HG03457 (cell line): ENCODE measurements at regions not wholly inside any gene's neighbourhood (a gene's known extent, or its start where the extent isn't known, plus 50 kb on each side); places are given as distances from the start of the nearest gene placed in this dataset.
"Not testable (repeated sequence)": the region's sequence is repeated elsewhere in the genome, so short reads cannot be mapped to it uniquely, and the experiment has no call there.

ENCODE experiments used
- ATAC-seq: cut with Tn5 transposase; IDR thresholded peaks from one replicate; pipeline ENCODE4 v1.9.1; 2021; ENCODE audit warnings: moderate number of reproducible peaks; ENCODE audit not compliant: unreplicated experiment

DNA sequence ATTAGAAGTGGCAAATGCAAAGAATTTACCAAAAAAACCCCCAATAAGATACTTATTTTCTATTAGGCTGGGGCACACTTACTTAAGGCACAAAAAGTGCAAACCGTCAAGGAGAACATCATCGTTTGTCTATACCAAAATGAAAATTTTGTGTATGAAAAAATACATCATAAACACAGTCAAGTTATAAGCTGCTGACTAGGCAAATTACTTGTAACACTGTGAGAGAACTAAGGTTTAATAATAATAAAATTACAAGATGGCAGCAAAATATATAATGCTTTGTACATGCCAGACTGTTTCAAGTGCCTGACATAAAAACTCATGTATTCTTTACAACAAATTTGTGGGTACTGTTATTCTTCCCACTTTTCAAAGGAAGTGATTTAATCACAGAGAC is 297.2 kb upstream of the CRBN start:
- no peak for ATAC-seq

DNA sequence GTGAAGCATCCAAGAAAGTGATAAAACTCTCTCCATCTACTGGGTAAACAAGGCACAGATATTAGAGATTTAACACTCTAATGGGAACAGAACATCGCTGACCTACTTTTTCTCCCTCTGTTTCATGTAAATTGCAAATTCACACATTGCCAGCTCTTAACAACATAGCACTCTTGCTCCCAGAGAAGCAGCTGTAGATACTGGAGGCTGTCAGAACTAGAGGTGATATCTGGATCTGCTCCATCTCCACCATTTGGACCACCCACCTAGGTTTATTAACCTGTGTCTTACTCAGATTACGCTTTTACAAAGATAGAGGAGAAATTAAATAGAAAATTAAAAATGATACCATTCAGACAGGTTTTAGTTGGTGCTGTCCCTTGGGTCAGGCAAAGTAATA is 289.1 kb upstream of the CRBN start:
- no peak for ATAC-seq

DNA sequence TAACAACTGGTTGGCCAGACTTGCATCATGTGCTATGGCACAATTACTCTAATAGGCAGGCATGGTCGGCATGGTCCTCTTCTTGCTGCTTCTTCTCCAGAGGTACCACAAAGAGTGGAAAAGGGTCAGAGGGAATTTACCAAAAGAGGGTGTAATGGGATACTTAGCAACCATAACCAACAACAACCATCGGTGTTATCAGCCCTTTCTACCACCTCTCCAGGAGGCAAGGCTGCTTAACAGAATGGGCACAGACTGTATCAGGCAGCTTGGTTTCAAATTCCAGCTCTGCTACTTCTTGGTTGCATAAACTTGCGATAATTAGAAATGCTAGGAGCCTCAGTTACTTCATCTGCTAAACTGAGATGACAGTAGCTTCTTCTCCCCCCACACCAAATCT is 284.6 kb upstream of the CRBN start:
- ATAC-seq = no peak

- ATAC-seq = no peak
These were observed 281.8 kb upstream of the CRBN start for GRCh38 chr3:3461317-3461716.

DNA sequence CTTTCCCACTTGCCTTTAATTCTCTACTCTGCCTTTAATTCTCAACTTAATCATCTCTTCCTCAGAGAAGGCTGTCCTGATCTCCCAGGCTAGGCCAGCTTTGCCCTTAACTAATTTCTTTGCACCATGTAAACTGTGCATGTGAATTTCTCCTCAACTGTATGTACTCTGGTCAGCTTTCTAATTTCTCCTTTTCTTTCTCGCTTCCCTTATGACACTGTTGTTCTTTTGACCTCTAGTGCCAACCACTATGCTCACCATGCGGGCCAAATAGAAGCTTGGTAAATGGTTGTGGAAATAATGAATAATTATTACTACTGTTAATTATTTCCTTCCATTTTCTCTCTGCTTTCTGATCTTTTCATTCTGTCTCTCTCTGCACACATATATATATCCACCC is 269.0 kb upstream of the CRBN start:
- no peak for ATAC-seq

DNA sequence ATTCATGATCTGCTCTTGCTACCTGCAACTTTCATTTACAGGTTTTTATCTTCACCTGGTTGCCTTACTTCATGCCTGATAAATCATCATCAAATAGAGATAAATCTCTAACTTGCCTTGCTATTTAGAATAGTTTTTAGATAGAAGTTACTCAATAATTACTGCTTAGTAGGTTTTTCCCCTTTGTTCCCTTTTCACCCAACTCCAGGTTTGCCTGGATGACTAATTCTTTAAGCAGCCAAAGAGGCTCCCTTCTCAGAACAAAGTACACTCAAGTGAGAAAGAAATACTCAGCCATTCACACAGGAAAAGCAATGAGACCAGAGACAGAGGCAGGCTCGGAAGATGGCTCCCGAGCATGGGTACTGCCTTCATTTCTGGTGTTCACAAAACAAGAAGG is 268.1 kb upstream of the CRBN start:
- no peak for ATAC-seq

GRCh38 chr3:3446251-3446650 is 266.8 kb upstream of the CRBN start:
- ATAC-seq = no peak

DNA sequence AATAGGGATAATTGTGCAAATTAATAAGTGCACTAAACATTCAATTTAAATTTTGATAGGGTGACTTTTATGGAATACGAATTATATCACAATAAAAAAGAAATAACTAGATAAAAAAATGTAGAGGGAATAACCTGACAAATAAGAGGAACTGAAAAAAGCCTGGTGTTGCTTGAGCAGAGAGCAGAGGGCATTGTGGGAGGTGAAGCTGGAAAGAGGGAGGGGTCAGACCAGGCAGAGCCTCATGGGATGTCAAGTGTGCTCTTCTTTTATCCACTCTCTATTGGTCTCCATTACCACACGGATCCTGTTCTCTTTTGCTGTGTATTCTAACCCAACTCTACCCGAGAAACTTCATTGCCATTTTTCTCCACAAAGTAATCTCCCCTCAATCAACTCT is 264.0 kb upstream of the CRBN start:
- no peak for ATAC-seq

GRCh38 chr3:3433711-3434110 is 254.2 kb upstream of the CRBN start:
- no peak for ATAC-seq

- no peak for ATAC-seq
These were observed 250.3 kb upstream of the CRBN start for GRCh38 chr3:3429841-3430240.

GRCh38 chr3:3407707-3408106 is 228.2 kb upstream of the CRBN start:
- not testable (repeated sequence) for ATAC-seq

GRCh38 chr3:3405131-3405530 is 225.6 kb upstream of the CRBN start:
- ATAC-seq = no peak

DNA sequence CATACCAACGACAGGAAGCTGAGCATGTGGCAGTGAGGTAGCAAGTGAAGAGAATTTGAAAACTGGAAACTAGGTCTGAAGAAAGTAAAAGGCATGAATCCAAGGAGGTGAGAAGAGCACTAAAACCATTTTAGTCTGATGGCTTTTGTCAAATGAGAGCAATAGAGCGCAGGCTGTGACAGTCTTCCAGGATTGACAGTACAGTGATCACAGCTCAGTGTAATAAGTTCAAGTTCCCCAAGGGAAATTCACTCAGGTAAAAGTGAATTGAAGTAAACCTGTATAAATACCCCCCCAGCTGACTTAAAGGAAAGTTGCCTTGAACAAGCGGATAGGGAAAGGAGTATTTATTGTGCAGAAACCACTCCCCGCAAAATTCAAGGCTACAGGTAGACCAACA is 224.2 kb upstream of the CRBN start:
- ATAC-seq = no peak

GRCh38 chr3:3392946-3393345 is 213.5 kb upstream of the CRBN start:
- no peak for ATAC-seq

DNA sequence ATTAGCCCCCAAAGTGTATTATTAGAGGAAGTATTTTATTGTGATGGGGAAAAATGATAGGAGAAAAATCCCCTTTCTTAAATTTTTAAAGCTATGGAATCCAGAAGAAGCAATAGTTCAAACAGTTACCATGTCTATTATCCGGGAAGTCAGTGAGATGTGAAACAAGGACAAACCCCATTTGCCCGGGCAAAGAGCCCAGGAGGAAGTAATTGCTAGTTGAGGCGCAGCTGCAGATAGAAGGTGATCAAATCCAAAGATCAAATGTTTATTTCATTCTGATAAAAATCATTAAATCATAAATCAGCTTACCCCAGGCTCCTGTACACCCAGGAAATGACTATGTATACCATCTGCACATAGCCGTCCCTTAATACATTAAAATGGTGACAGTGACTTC is 204.0 kb upstream of the CRBN start:
- ATAC-seq = no peak

- ATAC-seq = no peak
These were observed 192.8 kb upstream of the CRBN start for GRCh38 chr3:3372210-3372777.

DNA sequence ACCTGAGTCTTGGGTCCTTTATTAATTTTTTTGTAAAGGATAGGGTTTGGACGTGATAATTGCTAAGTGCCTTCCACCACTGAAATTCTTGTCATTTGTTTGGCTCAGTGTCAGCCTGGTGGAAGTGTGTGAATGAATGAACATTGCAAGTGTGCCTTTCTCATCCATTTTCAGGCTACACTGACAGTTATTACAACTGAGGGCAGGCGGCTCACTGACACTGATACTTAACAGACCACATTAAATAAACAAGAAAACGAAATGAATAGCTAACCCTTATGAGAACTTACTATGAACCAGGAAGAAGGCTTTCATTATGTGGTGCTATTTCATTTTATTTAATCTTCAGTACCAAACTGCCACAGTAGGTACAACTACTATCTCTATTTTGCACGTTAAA is 188.8 kb upstream of the CRBN start:
- ATAC-seq = no peak

- ATAC-seq = no peak
These were observed 186.9 kb upstream of the CRBN start for GRCh38 chr3:3366386-3366785.

GRCh38 chr3:3365716-3366115 is 186.2 kb upstream of the CRBN start:
- ATAC-seq = no peak

DNA sequence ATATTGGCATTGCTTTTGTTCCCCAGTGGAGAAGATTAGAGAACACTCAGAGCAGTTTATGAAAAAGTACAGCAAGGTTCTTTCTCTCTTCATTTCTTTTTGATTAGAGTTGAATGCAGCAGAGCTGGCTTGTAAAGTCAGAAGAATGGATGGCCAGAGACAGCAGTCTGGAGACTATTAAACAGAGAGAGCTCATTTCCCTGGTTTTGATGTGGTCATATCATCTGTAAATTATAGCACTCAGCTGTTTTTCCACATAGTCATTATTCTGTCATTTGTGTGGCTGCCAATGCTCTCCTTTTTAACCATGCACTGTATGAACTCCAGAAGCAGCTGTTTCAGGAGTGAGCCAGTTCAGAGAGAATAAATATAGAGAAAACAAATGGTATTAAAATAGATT is 177.4 kb upstream of the CRBN start:
- ATAC-seq = no peak

DNA sequence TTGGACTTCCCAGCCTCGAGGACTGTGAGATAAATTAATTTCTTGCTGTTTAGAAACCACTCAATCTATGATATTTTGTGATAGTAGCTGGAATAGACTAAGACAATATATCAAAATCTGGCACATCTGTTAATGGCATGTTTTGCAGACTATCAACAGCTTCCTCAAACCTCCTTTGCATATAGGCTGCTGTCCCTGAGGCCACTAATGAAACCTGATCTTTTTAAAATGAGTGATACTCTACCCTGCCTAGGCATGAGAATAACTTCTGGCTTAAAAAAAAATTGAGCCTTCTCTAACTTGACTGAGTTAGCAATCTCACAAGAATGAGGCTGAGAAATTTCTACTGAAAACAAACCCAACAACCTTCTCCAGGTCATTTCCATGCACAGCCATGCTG is 176.0 kb upstream of the CRBN start:
- no peak for ATAC-seq

- ATAC-seq = peak; percentile 70
These were observed 173.7 kb upstream of the CRBN start for GRCh38 chr3:3353153-3353552.

DNA sequence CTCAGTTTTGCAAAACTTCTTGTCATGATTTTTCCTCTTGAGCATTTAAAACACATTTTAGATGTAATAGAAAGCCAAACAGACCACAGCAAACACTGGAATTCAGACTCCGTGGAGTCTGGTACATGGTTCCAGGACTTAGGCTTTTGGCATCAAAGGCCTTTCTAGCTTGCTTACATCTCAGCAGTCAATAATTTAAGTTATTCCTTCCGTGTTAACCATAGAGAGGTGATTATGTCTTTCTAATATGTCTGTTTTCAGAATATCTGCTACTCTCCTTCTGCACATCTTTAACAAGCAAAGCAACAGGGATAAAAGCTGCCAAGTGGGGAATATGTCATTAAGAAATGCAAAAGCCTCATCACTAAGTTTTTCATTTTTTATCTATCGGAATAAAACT is 171.7 kb upstream of the CRBN start:
- ATAC-seq = no peak

DNA sequence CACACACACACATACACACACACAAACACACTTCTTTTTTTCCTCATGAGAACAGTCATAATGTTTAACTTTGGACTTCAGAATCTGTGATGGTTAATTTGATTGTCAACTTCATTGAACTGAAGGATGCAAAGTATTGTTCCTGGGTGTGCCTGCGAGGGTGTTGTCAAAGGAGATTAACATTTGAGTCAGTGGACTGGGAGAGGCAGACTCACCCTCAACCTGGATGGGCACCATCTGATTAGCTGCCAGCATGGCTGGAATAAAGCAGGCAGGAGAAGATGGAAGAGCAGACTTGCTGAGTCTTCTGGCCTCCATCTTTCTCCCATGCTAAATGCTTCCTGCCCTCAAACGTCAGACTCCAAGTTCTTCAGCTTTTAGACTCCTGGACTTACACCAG is 167.6 kb upstream of the CRBN start:
- ATAC-seq = not testable (repeated sequence)
